NCI-H187 (cell line): ENCODE measurements at regions not wholly inside any gene's neighbourhood (a gene's known extent, or its start where the extent isn't known, plus 50 kb on each side); places are given as distances from the start of the nearest gene placed in this dataset.

Experiments
- DNase-seq, 2 experiments: peaks; one replicate each; lab custom pipeline; 2025; lab: John Stamatoyannopoulos, UW

- no peak for DNase-seq
Measured at GRCh38 chr10:29925771-29926692, 133.4 kb downstream of the JCAD start.

- DNase-seq = no peak
Measured at GRCh38 chr10:29924436-29924835, 134.9 kb downstream of the JCAD start.

- DNase-seq = no peak
Measured at GRCh38 chr10:29923416-29923965, 135.9 kb downstream of the JCAD start.

GRCh38 chr10:29922892-29923291, 136.5 kb downstream of the JCAD start:
- no peak for DNase-seq

- no peak for DNase-seq
Measured at GRCh38 chr10:29922226-29922625, 137.2 kb downstream of the JCAD start.

GRCh38 chr10:29921071-29921446, 138.3 kb downstream of the JCAD start:
- no peak for DNase-seq

GRCh38 chr10:29920408-29921070, 138.8 kb downstream of the JCAD start:
- no peak for DNase-seq

- DNase-seq = no peak
Measured at GRCh38 chr10:29918623-29919400, 140.6 kb downstream of the JCAD start.

- no peak for DNase-seq
Measured at GRCh38 chr10:29917311-29917710, 142.1 kb downstream of the JCAD start.

- no peak for DNase-seq
Measured at GRCh38 chr10:29916669-29917068, 142.7 kb downstream of the JCAD start.

GRCh38 chr10:29914986-29915785, 144.2 kb downstream of the JCAD start:
- peak; percentile 7 to 10 for DNase-seq

- DNase-seq = no peak
Measured at GRCh38 chr10:29908962-29909361, 150.4 kb downstream of the JCAD start.

GRCh38 chr10:29900865-29901264, 158.5 kb downstream of the JCAD start:
- no peak for DNase-seq

GRCh38 chr10:29897999-29898716, 161.2 kb downstream of the JCAD start:
- no peak for DNase-seq

- DNase-seq = no peak
Measured at GRCh38 chr10:29897430-29897829, 162.0 kb downstream of the JCAD start.

GRCh38 chr10:29896053-29896452, 163.3 kb downstream of the JCAD start:
- no peak for DNase-seq

- no peak for DNase-seq
Measured at GRCh38 chr10:29895456-29895855, 163.9 kb downstream of the JCAD start.

- DNase-seq = no peak
Measured at GRCh38 chr10:29888321-29888720, 171.1 kb downstream of the JCAD start.

- no peak for DNase-seq
Measured at GRCh38 chr10:29886299-29886698, 173.1 kb downstream of the JCAD start.

GRCh38 chr10:29883231-29883630, 176.2 kb downstream of the JCAD start:
- DNase-seq = no peak

- no peak for DNase-seq
Measured at GRCh38 chr10:29882766-29883165, 176.6 kb downstream of the JCAD start.
